ENCODE measurements at regions not wholly inside any gene's neighbourhood (a gene's known extent, or its start where the extent isn't known, plus 50 kb on each side); places are given as distances from the start of the nearest gene placed in this dataset.

- no peak for TF ChIP-seq ZFP30 (CRISPR knock-in tag; IDR thresholded peaks at IDR 0.05)
- no peak for TF ChIP-seq TCF4 (CRISPR knock-in tag; IDR thresholded peaks at IDR 0.05; ENCODE audit: borderline replicate concordance)
- TF ChIP-seq ZC3H10 (CRISPR knock-in tag; IDR thresholded peaks at IDR 0.05) = no peak
- TF ChIP-seq SNAI2 (CRISPR knock-in tag; IDR thresholded peaks at IDR 0.05) = no peak
- no peak for TF ChIP-seq PATZ1 (CRISPR knock-in tag; IDR thresholded peaks at IDR 0.05; ENCODE audit: borderline replicate concordance)
- no peak for TF ChIP-seq CSDC2 (CRISPR knock-in tag; IDR thresholded peaks at IDR 0.05)
- no peak for ATAC-seq
These were observed 249.6 kb downstream of the PIK3R1 start for GRCh38 chr5:68465133-68465532.

- ATAC-seq = no peak
- TF ChIP-seq RARB (CRISPR knock-in tag; IDR thresholded peaks at IDR 0.05) = no peak
- no peak for TF ChIP-seq ZFP30 (CRISPR knock-in tag; IDR thresholded peaks at IDR 0.05)
- TF ChIP-seq ZNF8 (CRISPR knock-in tag; IDR thresholded peaks at IDR 0.05) = no peak
- TF ChIP-seq TCF4 (CRISPR knock-in tag; IDR thresholded peaks at IDR 0.05; ENCODE audit: borderline replicate concordance) = no peak
- no peak for TF ChIP-seq BACH2 (CRISPR knock-in tag; IDR thresholded peaks at IDR 0.05; ENCODE audit: borderline replicate concordance)
- TF ChIP-seq ISL1 (CRISPR knock-in tag; IDR thresholded peaks at IDR 0.05) = no peak
- TF ChIP-seq SNAI2 (CRISPR knock-in tag; IDR thresholded peaks at IDR 0.05) = no peak
- no peak for TF ChIP-seq CSDC2 (CRISPR knock-in tag; IDR thresholded peaks at IDR 0.05)
- no peak for TF ChIP-seq ESRRG (CRISPR knock-in tag; IDR thresholded peaks at IDR 0.05)
- no peak for TF ChIP-seq TOX (CRISPR knock-in tag; IDR thresholded peaks at IDR 0.05; ENCODE audit: borderline replicate concordance)
- TF ChIP-seq CSRNP3 (CRISPR knock-in tag; IDR thresholded peaks at IDR 0.05) = no peak
- TF ChIP-seq TSHZ2 (CRISPR knock-in tag; IDR thresholded peaks at IDR 0.05) = no peak
- no peak for TF ChIP-seq GLIS3 (CRISPR knock-in tag; IDR thresholded peaks at IDR 0.05)
- no peak for TF ChIP-seq PPARA (CRISPR knock-in tag; IDR thresholded peaks at IDR 0.05; ENCODE audit: borderline replicate concordance)
- no peak for TF ChIP-seq ARNTL (CRISPR knock-in tag; IDR thresholded peaks at IDR 0.05; ENCODE audit: borderline replicate concordance, low read depth)
- no peak for TF ChIP-seq ZNF70 (CRISPR knock-in tag; IDR thresholded peaks at IDR 0.05)
- no peak for TF ChIP-seq PATZ1 (CRISPR knock-in tag; IDR thresholded peaks at IDR 0.05; ENCODE audit: borderline replicate concordance)
- TF ChIP-seq CREB5 (CRISPR knock-in tag; IDR thresholded peaks at IDR 0.05; ENCODE audit: low read depth) = no peak
- TF ChIP-seq ZFP3 (CRISPR knock-in tag; IDR thresholded peaks at IDR 0.05) = no peak
These were observed 250.5 kb downstream of the PIK3R1 start for GRCh38 chr5:68465934-68466551.

GRCh38 chr5:68467208-68467607 is 251.7 kb downstream of the PIK3R1 start:
- no peak for ATAC-seq
- no peak for TF ChIP-seq POU6F1 (CRISPR knock-in tag; IDR thresholded peaks at IDR 0.05; ENCODE audit: borderline replicate concordance, low read depth)
- TF ChIP-seq CREB5 (CRISPR knock-in tag; IDR thresholded peaks at IDR 0.05; ENCODE audit: low read depth) = no peak
- TF ChIP-seq PPARA (CRISPR knock-in tag; IDR thresholded peaks at IDR 0.05; ENCODE audit: borderline replicate concordance) = no peak
- TF ChIP-seq CSDC2 (CRISPR knock-in tag; IDR thresholded peaks at IDR 0.05) = no peak
- TF ChIP-seq ZNF565 (CRISPR knock-in tag; conservative IDR thresholded peaks at IDR 0.05; ENCODE audit: low read depth) = no peak
- no peak for TF ChIP-seq OSR1 (CRISPR knock-in tag; IDR thresholded peaks at IDR 0.05)
- TF ChIP-seq ISL1 (CRISPR knock-in tag; IDR thresholded peaks at IDR 0.05) = no peak
- TF ChIP-seq BACH2 (CRISPR knock-in tag; IDR thresholded peaks at IDR 0.05; ENCODE audit: borderline replicate concordance) = no peak
- no peak for TF ChIP-seq ESRRG (CRISPR knock-in tag; IDR thresholded peaks at IDR 0.05)
- TF ChIP-seq ARNTL (CRISPR knock-in tag; IDR thresholded peaks at IDR 0.05; ENCODE audit: borderline replicate concordance, low read depth) = no peak
- no peak for TF ChIP-seq CSRNP3 (CRISPR knock-in tag; IDR thresholded peaks at IDR 0.05)
- no peak for TF ChIP-seq ZFP3 (CRISPR knock-in tag; IDR thresholded peaks at IDR 0.05)
- TF ChIP-seq SNAI2 (CRISPR knock-in tag; IDR thresholded peaks at IDR 0.05) = no peak
- TF ChIP-seq ZNF8 (CRISPR knock-in tag; IDR thresholded peaks at IDR 0.05) = no peak

Data from SK-N-SH treated with all-trans-retinoic acid at 6 μM for 48 hours (cell line).